H1 (cell line): ENCODE measurements at regions not wholly inside any gene's neighbourhood (a gene's known extent, or its start where the extent isn't known, plus 50 kb on each side); places are given as distances from the start of the nearest gene placed in this dataset.

Source experiments
- CTCF ChIA-PET: fragments of 300-600 bp; sonication (Branson Sonifier 250); formaldehyde crosslinking; loops from one replicate; lab custom pipeline; 2021; ENCODE audit not compliant: partially characterized antibody; lab: Charles Lee
- POLR2A ChIA-PET: fragments of 300-600 bp; sonication (Branson Sonifier 250); formaldehyde crosslinking; loops from one replicate; lab custom pipeline; 2021; ENCODE audit warnings: inconsistent platforms; ENCODE audit not compliant: partially characterized antibody; lab: Charles Lee
- DNase-seq, 2 experiments: peaks; one replicate each; pipeline versions ENCODE4 v3.0.0 to v3.0.0-alpha.2; 2010 to 2022; ENCODE audit warnings: low spot score in 2 of 2, low read depth in 1 of 2, mixed read lengths in 1 of 2
- FAIRE-seq: peaks from 2 replicates; lab custom pipeline; 2011; peaks lifted over from hg19 to GRCh38; lab: Jason Lieb, UNC
- H2AFZ ChIP-seq: 2 replicates; pipeline ENCODE4 v1.8.1; 2012; ENCODE audit warnings: low read length, inconsistent platforms
- H2AK5ac ChIP-seq: 2 replicates; pipeline ENCODE4 v1.6.1; 2013; ENCODE audit warnings: low read depth, low read length
- H2BK120ac ChIP-seq: replicated peaks from 2 replicates; pipeline ENCODE3; 2013; ENCODE audit warnings: low read depth, low read length, inconsistent platforms
- H2BK12ac ChIP-seq: 2 replicates; pipeline ENCODE4 v1.6.1; 2013; ENCODE audit warnings: low read depth, low read length
- H2BK15ac ChIP-seq: 2 replicates; pipeline ENCODE4 v1.6.1; 2013; ENCODE audit warnings: low read length
- H2BK20ac ChIP-seq: 2 replicates; pipeline ENCODE4 v1.6.1; 2013; ENCODE audit warnings: low read length
- H2BK5ac ChIP-seq: 2 replicates; pipeline ENCODE4 v1.6.1; 2013; ENCODE audit warnings: low read depth, low read length
- H3K14ac ChIP-seq: 2 replicates; pipeline ENCODE4 v1.6.1; 2013; ENCODE audit warnings: inconsistent platforms; ENCODE audit not compliant: insufficient read length
- H3K18ac ChIP-seq: 2 replicates; pipeline ENCODE4 v1.6.1; 2013; ENCODE audit warnings: low read length; ENCODE audit errors: extremely low read depth
- H3K23ac ChIP-seq: 2 replicates; pipeline ENCODE4 v1.6.1; 2013; ENCODE audit warnings: inconsistent platforms; ENCODE audit not compliant: insufficient read length
- H3K23me2 ChIP-seq: 2 replicates; pipeline ENCODE4 v1.6.1; 2013; ENCODE audit warnings: low read depth, low read length
- H3K27ac ChIP-seq: 2 replicates; pipeline ENCODE4 v1.6.1; 2011; ENCODE audit warnings: low read depth, low read length, inconsistent platforms
- H3K27me3 ChIP-seq, 4 experiments: replicated peaks in 1 of 4; 1 replicate in 1 of 4; 2 replicates in 3 of 4; pipeline versions ENCODE4 v1.6.1 to v1.8.1; 2011 to 2013; ENCODE audit warnings: low read length in 3 of 4, mild to moderate bottlenecking in 3 of 4, inconsistent platforms in 2 of 4, mixed read lengths in 2 of 4, moderate library complexity in 1 of 4; ENCODE audit not compliant: control insufficient read depth in 3 of 4, insufficient read depth in 3 of 4; ENCODE audit errors: extremely low read depth in 1 of 4
- H3K36me3 ChIP-seq, 4 experiments: 2 replicates each; pipeline versions ENCODE4 v1.6.1 to v1.8.1; 2011 to 2013; ENCODE audit warnings: mild to moderate bottlenecking in 4 of 4, low read length in 3 of 4, moderate library complexity in 2 of 4, control low read depth in 1 of 4, inconsistent platforms in 1 of 4; ENCODE audit not compliant: insufficient read depth in 4 of 4, control insufficient read depth in 2 of 4
- H3K4ac ChIP-seq: replicated peaks from 2 replicates; pipeline ENCODE3; 2013; ENCODE audit warnings: low read length, low read depth, mixed read lengths, inconsistent platforms; ENCODE audit not compliant: insufficient read length
- H3K4me1 ChIP-seq, 4 experiments: replicated peaks in 1 of 4; 1 replicate in 1 of 4; 2 replicates in 3 of 4; pipeline versions ENCODE4 v1.6.1 to v1.8.1; 2011 to 2013; ENCODE audit warnings: low read length in 3 of 4, inconsistent platforms in 2 of 4, mixed read lengths in 1 of 4; ENCODE audit not compliant: insufficient read depth in 4 of 4, control insufficient read depth in 3 of 4
- H3K4me2 ChIP-seq, 2 experiments: 2 replicates each; pipeline versions ENCODE4 v1.6.1 to v1.8.1; 2011 to 2013; ENCODE audit warnings: low read depth in 2 of 2, low read length in 2 of 2, control low read depth in 1 of 2, inconsistent platforms in 1 of 2, mild to moderate bottlenecking in 1 of 2; ENCODE audit not compliant: insufficient read depth in 1 of 2
- H3K4me3 ChIP-seq, 4 experiments: fragments of 200-600, 300-600 bp in 1 of 4; sonication (generic), shearing (Covaris generic), sonication (Bioruptor Twin) in 1 of 4; 2 replicates each; pipeline versions ENCODE4 v1.5.1 to v1.8.1; 2011 to 2016; ENCODE audit warnings: low read length in 4 of 4, low read depth in 3 of 4, control low read depth in 2 of 4, inconsistent platforms in 2 of 4, mild to moderate bottlenecking in 2 of 4, mixed read lengths in 1 of 4, moderate library complexity in 1 of 4; ENCODE audit not compliant: insufficient read depth in 2 of 4; ENCODE audit errors: extremely low read depth in 1 of 4
- H3K56ac ChIP-seq: replicated peaks from 2 replicates; pipeline ENCODE3; 2013; ENCODE audit warnings: low read depth, mild to moderate bottlenecking, mixed read lengths, low read length, inconsistent platforms; ENCODE audit not compliant: insufficient read length
- H3K79me1 ChIP-seq: 2 replicates; pipeline ENCODE4 v1.6.1; 2013; ENCODE audit warnings: low read depth, low read length, control low read depth
- H3K79me2 ChIP-seq, 2 experiments: 2 replicates each; pipeline versions ENCODE4 v1.6.1 to v1.8.1; 2012 to 2013; ENCODE audit warnings: low read length in 2 of 2, mild to moderate bottlenecking in 2 of 2, inconsistent platforms in 1 of 2; ENCODE audit not compliant: insufficient read depth in 2 of 2, control insufficient read depth in 1 of 2
- H3K9ac ChIP-seq, 4 experiments: replicated peaks in 1 of 4; 1 replicate in 1 of 4; 2 replicates in 3 of 4; pipeline versions ENCODE4 v1.6.1 to v1.8.1; 2011 to 2013; ENCODE audit warnings: low read depth in 3 of 4, low read length in 3 of 4, control low read depth in 2 of 4, mild to moderate bottlenecking in 2 of 4, moderate library complexity in 2 of 4, inconsistent platforms in 1 of 4; ENCODE audit errors: extremely low read depth in 1 of 4
- H3K9me3 ChIP-seq, 2 experiments: 2 replicates each; pipeline versions ENCODE4 v1.6.1 to v1.8.1; 2012 to 2013; ENCODE audit warnings: mild to moderate bottlenecking in 2 of 2, moderate library complexity in 2 of 2, control low read depth in 1 of 2, inconsistent platforms in 1 of 2, low read depth in 1 of 2, low read length in 1 of 2, mixed read lengths in 1 of 2; ENCODE audit not compliant: insufficient read depth in 2 of 2
- H4K20me1 ChIP-seq, 2 experiments: replicated peaks in 1 of 2; 2 replicates each; pipeline versions ENCODE3 to v1.8.1; 2011 to 2013; ENCODE audit warnings: inconsistent platforms in 2 of 2, low read length in 2 of 2, mild to moderate bottlenecking in 1 of 2; ENCODE audit not compliant: insufficient read depth in 2 of 2, control insufficient read depth in 1 of 2
- H4K5ac ChIP-seq: 2 replicates; pipeline ENCODE4 v1.6.1; 2013; ENCODE audit warnings: low read length, low read depth, mixed read lengths, inconsistent platforms; ENCODE audit not compliant: insufficient read length
- H4K8ac ChIP-seq: 2 replicates; pipeline ENCODE4 v1.8.0; 2013; ENCODE audit warnings: mild to moderate bottlenecking, moderate library complexity, low read length, inconsistent platforms; ENCODE audit not compliant: insufficient read depth; ENCODE audit errors: extremely low read depth
- H4K91ac ChIP-seq: replicated peaks from 2 replicates; pipeline ENCODE3; 2013; ENCODE audit warnings: low read length, mixed read lengths, inconsistent platforms; ENCODE audit not compliant: insufficient read length
- ASH2L ChIP-seq: fragments of 200-600, 300-600 bp; sonication (generic); IDR thresholded peaks from one replicate; pipeline ENCODE4 v1.7.1; 2017; ENCODE audit warnings: low read length
- CHD1 ChIP-seq: IDR thresholded peaks from 2 replicates; pipeline ENCODE4 v1.6.1; 2012; ENCODE audit warnings: low read depth, low read length, improper control_type of control experiment
- EZH2 ChIP-seq: fragments of 200-600 bp; sonication (generic); IDR thresholded peaks from 2 replicates; pipeline ENCODE4 v1.7.1; 2012; ENCODE audit warnings: low read depth, mild to moderate bottlenecking, moderate library complexity, low read length, inconsistent platforms; ENCODE audit not compliant: severe bottlenecking
- GABPA ChIP-seq: IDR thresholded peaks from 2 replicates; pipeline ENCODE4 v1.6.1; 2011; ENCODE audit warnings: mild to moderate bottlenecking, low read length, moderate library complexity, borderline replicate concordance; ENCODE audit not compliant: insufficient read depth
- HDAC2 ChIP-seq, 2 experiments: fragments of 300-600 bp in 1 of 2; sonication (generic) in 1 of 2; IDR thresholded peaks; 2 replicates each; pipeline ENCODE4 v1.6.1; 2011 to 2012; ENCODE audit warnings: low read depth in 2 of 2, low read length in 2 of 2, mild to moderate bottlenecking in 2 of 2, moderate library complexity in 2 of 2, borderline replicate concordance in 1 of 2, inconsistent platforms in 1 of 2
- MAFK ChIP-seq: IDR thresholded peaks from 2 replicates; pipeline ENCODE4 v1.6.1; 2012; ENCODE audit warnings: low read depth, mild to moderate bottlenecking, improper control_type of control experiment, low read length
- NANOG ChIP-seq: IDR thresholded peaks from 2 replicates; pipeline ENCODE4 v1.6.1; 2011; ENCODE audit warnings: low read length, low read depth, mild to moderate bottlenecking, inconsistent platforms; ENCODE audit not compliant: insufficient read depth, poor library complexity, severe bottlenecking
- SIN3A ChIP-seq, 2 experiments: IDR thresholded peaks in 1 of 2; conservative IDR thresholded peaks in 1 of 2; 2 replicates each; pipeline ENCODE4 v1.6.1; 2011 to 2012; ENCODE audit warnings: low read length in 2 of 2, improper control_type of control experiment in 1 of 2, low read depth in 1 of 2, mild to moderate bottlenecking in 1 of 2
- TAF1 ChIP-seq: IDR thresholded peaks from 2 replicates; pipeline ENCODE4 v1.6.1; 2011; ENCODE audit warnings: mild to moderate bottlenecking, low read depth, low read length
- TCF12 ChIP-seq: IDR thresholded peaks from 2 replicates; pipeline ENCODE4 v1.6.1; 2011; ENCODE audit warnings: low read depth, mild to moderate bottlenecking, low read length
- WGBS, 2 experiments: shearing (Covaris generic) in 1 of 2; methylation state at CpG; one replicate each; pipeline versions ENCODE4 v1.1.6 to v1.1.7; 2013 to 2015; ENCODE audit warnings: low lambda C conversion rate in 2 of 2, mixed read lengths in 2 of 2, inconsistent platforms in 1 of 2, low coverage in 1 of 2, missing lambda C conversion rate in 1 of 2; ENCODE audit not compliant: insufficient replicate concordance in 2 of 2, insufficient coverage in 1 of 2, insufficient read length in 1 of 2; ENCODE audit errors: extremely low coverage in 1 of 2, missing lambda C conversion rate in 1 of 2; 5-methylcytosine and 5-hydroxymethylcytosine counted together

DNA sequence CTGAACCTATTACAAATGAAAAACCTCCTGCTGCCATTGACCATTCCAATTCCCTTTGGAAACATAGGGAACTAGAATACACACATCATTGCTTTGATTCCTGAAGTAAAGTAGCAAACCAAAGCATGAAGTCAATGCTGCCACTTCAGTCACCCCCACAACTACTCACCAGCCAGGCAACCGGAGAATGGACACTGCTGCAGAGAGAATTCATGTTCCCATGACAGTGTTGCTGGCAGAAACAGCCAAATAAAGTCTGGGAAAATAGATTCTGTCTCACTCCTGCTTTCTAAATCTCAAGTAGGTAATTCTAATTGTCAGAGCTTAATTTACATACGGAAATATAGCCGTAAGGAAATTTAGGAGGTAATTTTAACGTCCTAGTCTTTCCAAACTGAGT is 162.9 kb upstream of the PLPPR1 start:
- Histone ChIP-seq H3K9me3 (no peaks in the 10 kb centered on the region), H3K36me3 (no peaks in the 10 kb centered on the region), H2BK5ac (no peak overlapping the region), H3K79me1 (no peaks in the 10 kb centered on the region), H4K5ac (no peak overlapping the region), H3K4me1 (no peaks in the 10 kb centered on the region), H2AK5ac (no peak overlapping the region), H3K4me2 (no peak overlapping the region), H2BK12ac (no peak overlapping the region), H3K79me2 (no peaks in the 10 kb centered on the region), H3K56ac (no peak overlapping the region), H3K4me3 (no peak overlapping the region), H3K14ac (peak overlapping the region; percentile 83), H3K9ac (no peak overlapping the region), H4K8ac (no peak overlapping the region), H2BK120ac (no peak overlapping the region), H3K4ac (no peak overlapping the region), H3K18ac (no peak overlapping the region), H4K91ac (no peak overlapping the region), H2BK15ac (no peak overlapping the region), H4K20me1 (no peaks in the 10 kb centered on the region), H2BK20ac (no peak overlapping the region), H3K23ac (no peak overlapping the region), H2AFZ (no peak overlapping the region), H3K23me2 (no peaks in the 10 kb centered on the region), H3K27me3 (no peaks in the 10 kb centered on the region), H3K27ac (no peak overlapping the region)
- no peak for DNase-seq
- no peak for FAIRE-seq
- WGBS, 2 experiments: 82% methylated on average over 4 of the region's 4 CpGs; no CpG with 5 or more reads in 1 of the 2 experiments
- ChIA-PET CTCF (no interaction called here), POLR2A (no interaction called here)
- no peak for TF ChIP-seq EZH2
- TF ChIP-seq HDAC2 (IDR thresholded peaks at IDR 0.05; ENCODE audit: borderline replicate concordance in 1 of 2, low read depth in 2 of 2, low read length in 2 of 2): no peak
- TF ChIP-seq TAF1: no peak
- TF ChIP-seq ASH2L: no peak
- TF ChIP-seq MAFK: no peak
- no peak for TF ChIP-seq CHD1
- TF ChIP-seq GABPA: no peak
- TF ChIP-seq TCF12: no peak
- TF ChIP-seq SIN3A (conservative IDR thresholded peaks at IDR 0.05 in 1 of 2, IDR thresholded peaks at IDR 0.05 in 1 of 2; ENCODE audit: low read depth in 1 of 2, low read length in 2 of 2): no peak
- TF ChIP-seq NANOG: no peak
